Panc1 (cell line): ENCODE measurements at regions not wholly inside any gene's neighbourhood (a gene's known extent, or its start where the extent isn't known, plus 50 kb on each side); places are given as distances from the start of the nearest gene placed in this dataset.

Experiments
- ATAC-seq: fragments of 200-7000 bp; cut with Tn5 transposase; 2 replicates; pipeline ENCODE4 v1.9.1; 2020; ENCODE audit warnings: mild to moderate bottlenecking, moderate library complexity
- BruUV-seq: library from RNA; stranded (reverse); fragments of 400-500 nt; replicated peaks from 2 replicates; lab custom pipeline; 2021; lab: Mats Ljungman, UMichigan
- CTCF ChIA-PET: fragments of 300-600 bp; sonication (Branson Sonifier 250); formaldehyde crosslinking; loops from one replicate; lab custom pipeline; 2022; ENCODE audit warnings: antibody characterized with exemption; lab: Charles Lee
- POLR2A ChIA-PET: fragments of 300-600 bp; sonication (Branson Sonifier 250); formaldehyde crosslinking; loops from one replicate; lab custom pipeline; 2022; ENCODE audit warnings: antibody characterized with exemption; lab: Charles Lee
- DNase-seq: peaks from one replicate; pipeline ENCODE4 v3.0.0-alpha.2; 2010; ENCODE audit warnings: low read depth, low spot score
- H3K27ac ChIP-seq: 2 replicates; pipeline ENCODE4 v1.5.1; 2011; ENCODE audit warnings: mild to moderate bottlenecking, low read length, inconsistent platforms
- H3K27me3 ChIP-seq: fragments of 200-500 bp; sonication (Bioruptor generic); 2 replicates; pipeline ENCODE4 v1.6.0; 2014; ENCODE audit warnings: low read length, inconsistent platforms; ENCODE audit not compliant: control insufficient read depth, insufficient read depth
- H3K36me3 ChIP-seq: fragments of 200-500 bp; sonication (Bioruptor generic); 2 replicates; pipeline ENCODE4 v1.5.1; 2014; ENCODE audit warnings: inconsistent platforms, mild to moderate bottlenecking, low read length, moderate library complexity; ENCODE audit not compliant: control insufficient read depth, insufficient read depth
- H3K4me1 ChIP-seq: 2 replicates; pipeline ENCODE4 v1.5.1; 2011; ENCODE audit warnings: inconsistent platforms, mild to moderate bottlenecking, low read length, moderate library complexity; ENCODE audit not compliant: control insufficient read depth, insufficient read depth
- H3K4me3 ChIP-seq, 2 experiments: 2 replicates each; pipeline ENCODE4 v1.5.1; 2011 to 2012; ENCODE audit warnings: low read depth in 2 of 2, low read length in 2 of 2, mild to moderate bottlenecking in 2 of 2, inconsistent platforms in 1 of 2, moderate library complexity in 1 of 2
- H3K9me3 ChIP-seq: fragments of 200-500 bp; sonication (Bioruptor generic); 2 replicates; pipeline ENCODE4 v1.5.1; 2014; ENCODE audit warnings: low read depth, mild to moderate bottlenecking, inconsistent platforms, low read length, moderate library complexity; ENCODE audit not compliant: control insufficient read depth, insufficient read depth
- CTCF ChIP-seq: fragments of 450-650 bp; IDR thresholded peaks from 2 replicates; pipeline ENCODE4 v1.5.1; 2017; ENCODE audit warnings: mild to moderate bottlenecking
- POLR2AphosphoS5 ChIP-seq: IDR thresholded peaks from 2 replicates; pipeline ENCODE4 v1.6.1; 2012; ENCODE audit warnings: mild to moderate bottlenecking, low read depth, low read length, moderate library complexity
- REST ChIP-seq, 2 experiments: IDR thresholded peaks; 2 replicates each; pipeline ENCODE4 v1.6.1; 2011 to 2012; ENCODE audit warnings: low read depth in 2 of 2, control low read depth in 1 of 2, low read length in 1 of 2, mild to moderate bottlenecking in 1 of 2, moderate library complexity in 1 of 2; ENCODE audit not compliant: insufficient read depth in 1 of 2
- SIN3A ChIP-seq: IDR thresholded peaks from 2 replicates; pipeline ENCODE4 v1.6.1; 2012; ENCODE audit warnings: low read depth, mild to moderate bottlenecking, low read length, moderate library complexity, borderline replicate concordance; ENCODE audit not compliant: insufficient read depth
- TCF7L2 ChIP-seq: IDR thresholded peaks from 2 replicates; pipeline ENCODE4 v1.6.1; 2011; ENCODE audit warnings: mild to moderate bottlenecking, low read depth, low read length, inconsistent platforms
- in situ Hi-C: cut with HindIII; loops from 2 replicates; pipeline ENCODE4 v1.10.0; 2016; ENCODE audit warnings: low sequenced_read_pairs, low pct_unique_long_range_greater_than_20kb
- intact Hi-C: fragments of 100-400 bp; cut with micrococcal nuclease; formaldehyde crosslinking; loops from one replicate; pipeline ENCODE4 v1.10.0; 2022; ENCODE audit not compliant: unreplicated experiment

GRCh38 chr5:75891736-75892135 is 174.5 kb upstream of the POC5 start:
- Histone ChIP-seq H3K27me3 (peaks cover 3% of the 10 kb centered on the region; the same call in 1 of the 2 replicates), H3K36me3 (no peaks in the 10 kb centered on the region), H3K9me3 (no peaks in the 10 kb centered on the region), H3K27ac (no peak overlapping the region), H3K4me3 (no peak overlapping the region), H3K4me1 (no peaks in the 10 kb centered on the region)
- intact Hi-C loops (no loop called here), in situ Hi-C loops (no loop called here)
- ChIA-PET POLR2A (no interaction called here), CTCF (no interaction called here)
- no peak for TF ChIP-seq CTCF
- TF ChIP-seq POLR2AphosphoS5: no peak
- no peak for TF ChIP-seq REST (IDR thresholded peaks at IDR 0.05; ENCODE audit: insufficient read depth in 1 of 2, low read depth in 2 of 2, low read length in 1 of 2)
- no peak for TF ChIP-seq TCF7L2
- no peak for TF ChIP-seq SIN3A
- DNase-seq (no peak), ATAC-seq (no peak)
- BruUV-seq: no TSS peak

- DNase-seq: no peak
- BruUV-seq: no TSS peak
- CTCF ChIA-PET: no interaction called here
These were observed 173.8 kb upstream of the POC5 start for GRCh38 chr5:75891020-75891419.

More at GRCh38 chr5:75891020-75891419, 173.8 kb upstream of the POC5 start:
- H3K27ac ChIP-seq: no peak overlapping the region
- no peak for ATAC-seq
- intact Hi-C loops (no loop called here), in situ Hi-C loops (no loop called here)
- H3K4me1 ChIP-seq: no peaks in the 10 kb centered on the region
- POLR2A ChIA-PET: no interaction called here
- peaks cover 3% of the 10 kb centered on the region; the same call in 1 of the 2 replicates for H3K27me3 ChIP-seq
- H3K9me3 ChIP-seq: no peaks in the 10 kb centered on the region
- H3K36me3 ChIP-seq: no peaks in the 10 kb centered on the region
- TF ChIP-seq SIN3A (no peak), TCF7L2 (no peak), CTCF (no peak), POLR2AphosphoS5 (no peak), REST (IDR thresholded peaks at IDR 0.05; ENCODE audit: insufficient read depth in 1 of 2, low read depth in 2 of 2, low read length in 1 of 2) (no peak)
- H3K4me3 ChIP-seq: no peak overlapping the region
